ENCODE measurements at regions not wholly inside any gene's neighbourhood (a gene's known extent, or its start where the extent isn't known, plus 50 kb on each side); places are given as distances from the start of the nearest gene placed in this dataset.

DNA sequence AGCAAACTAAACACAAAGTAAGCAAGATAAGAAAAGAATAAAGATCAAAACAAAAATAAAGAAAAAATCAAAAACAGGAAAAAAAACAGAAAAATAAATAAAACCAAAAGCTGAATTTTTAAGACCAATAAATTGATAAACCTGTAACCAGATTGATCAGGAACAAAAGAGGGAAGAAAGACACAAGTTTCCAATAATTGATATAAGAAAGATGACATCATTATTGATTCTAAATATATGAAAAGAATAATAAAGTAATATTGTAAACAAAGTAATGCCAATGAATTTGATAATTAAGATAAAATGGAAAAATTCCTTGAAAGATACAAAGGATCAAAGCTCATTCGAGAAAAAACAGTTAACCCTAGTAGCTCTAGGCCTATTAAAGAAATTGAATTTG lies 394.6 kb upstream of the LRATD1 start:
- H4K91ac ChIP-seq (ENCODE audit: low read depth, low read length, poor library complexity) = no peak overlapping the region

GRCh38 chr2:14239605-14240004 lies 392.9 kb upstream of the LRATD1 start:
- H3K36me3 ChIP-seq (replicated peaks in 1 of 2; ENCODE audit: control insufficient read depth in 2 of 2, insufficient read depth in 2 of 2, low read length in 2 of 2) = no peaks in the 10 kb centered on the region
- DNase-seq (ENCODE audit: low spot score) = no peak
- H3K9me3 ChIP-seq (replicated peaks in 1 of 2; ENCODE audit: control insufficient read depth in 2 of 2, insufficient read depth in 1 of 2, low read depth in 1 of 2, low read length in 2 of 2) = no peaks in the 10 kb centered on the region

More for the DNA sequence above, 394.6 kb upstream of the LRATD1 start:
- Histone ChIP-seq H3K27ac (replicated peaks; ENCODE audit: low read length) (no peak overlapping the region), H3K14ac (ENCODE audit: low read length) (no peak overlapping the region), H3K9me3 (replicated peaks in 1 of 2; ENCODE audit: control insufficient read depth in 2 of 2, insufficient read depth in 1 of 2, low read depth in 1 of 2, low read length in 2 of 2) (no peaks in the 10 kb centered on the region), H4K8ac (ENCODE audit: low read depth, low read length) (no peak overlapping the region), H3K4me1 (ENCODE audit: control insufficient read depth in 2 of 2, insufficient read depth in 1 of 2, low read depth in 1 of 2, low read length in 2 of 2) (peaks cover 0 to 2% of the 10 kb centered on the region in 2 donors), H3K18ac (ENCODE audit: low read length) (no peak overlapping the region), H3K27me3 (ENCODE audit: control insufficient read depth in 3 of 3, insufficient read depth in 3 of 3, low read depth in 1 of 3, low read length in 3 of 3) (no peaks in the 10 kb centered on the region), H3K9ac (ENCODE audit: low read depth, low read length, poor library complexity) (no peak overlapping the region), H2AFZ (ENCODE audit: low read length) (no peak overlapping the region), H2BK12ac (ENCODE audit: low read length) (no peak overlapping the region), H3K23ac (ENCODE audit: low read depth, low read length, poor library complexity) (no peak overlapping the region), H3K4ac (ENCODE audit: low read length) (no peak overlapping the region), H3K4me3 (ENCODE audit: low read length in 2 of 2) (no peak overlapping the region), H2BK15ac (ENCODE audit: low read length) (no peak overlapping the region), H2BK5ac (ENCODE audit: low read length) (no peak overlapping the region), H3K4me2 (ENCODE audit: insufficient read depth, low read length, poor library complexity, severe bottlenecking) (no peak overlapping the region), H2BK120ac (ENCODE audit: low read depth, low read length) (no peak overlapping the region), H3K36me3 (replicated peaks in 1 of 2; ENCODE audit: control insufficient read depth in 2 of 2, insufficient read depth in 2 of 2, low read length in 2 of 2) (no peaks in the 10 kb centered on the region), H2AK5ac (ENCODE audit: low read depth, low read length) (no peak overlapping the region), H3K79me1 (ENCODE audit: low read depth, low read length) (no peaks in the 10 kb centered on the region)
- no CpG with 5 or more reads among the region's 1 CpG for WGBS, 2 donors (ENCODE audit: extremely low coverage in 2 of 2, insufficient read length in 2 of 2, insufficient replicate concordance in 1 of 2)
- DNase-seq (ENCODE audit: low spot score) = no peak

DNA sequence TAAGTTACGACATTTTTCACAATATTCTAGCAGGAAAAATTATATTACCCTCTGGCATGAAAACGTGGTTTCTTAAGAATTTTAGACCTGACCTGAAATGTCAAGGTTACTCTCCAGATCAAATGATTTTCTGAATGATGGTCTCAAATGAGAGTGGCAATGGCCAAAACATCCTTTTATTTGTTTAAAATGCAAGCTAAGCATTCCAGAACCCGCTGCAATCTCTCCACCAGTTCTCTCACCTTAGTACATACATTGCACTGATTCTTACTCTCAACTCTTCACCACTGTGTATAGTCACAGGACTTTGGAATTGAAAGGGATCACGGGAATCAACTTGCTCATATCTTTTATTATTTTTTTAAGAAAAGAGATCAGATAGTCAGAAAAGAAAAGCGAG lies 391.6 kb upstream of the LRATD1 start:
- Histone ChIP-seq H3K14ac (ENCODE audit: low read length) (no peak overlapping the region), H3K79me1 (ENCODE audit: low read depth, low read length) (no peaks in the 10 kb centered on the region), H2BK5ac (ENCODE audit: low read length) (no peak overlapping the region), H3K4me2 (ENCODE audit: insufficient read depth, low read length, poor library complexity, severe bottlenecking) (no peak overlapping the region), H2AK5ac (ENCODE audit: low read depth, low read length) (no peak overlapping the region), H2BK15ac (ENCODE audit: low read length) (no peak overlapping the region), H3K4ac (ENCODE audit: low read length) (no peak overlapping the region), H3K4me1 (ENCODE audit: control insufficient read depth in 2 of 2, insufficient read depth in 1 of 2, low read depth in 1 of 2, low read length in 2 of 2) (peaks cover 0 to 3% of the 10 kb centered on the region in 2 donors), H2BK12ac (ENCODE audit: low read length) (no peak overlapping the region), H3K27me3 (ENCODE audit: control insufficient read depth in 3 of 3, insufficient read depth in 3 of 3, low read depth in 1 of 3, low read length in 3 of 3) (no peaks in the 10 kb centered on the region), H3K4me3 (ENCODE audit: low read length in 2 of 2) (no peak overlapping the region), H3K36me3 (replicated peaks in 1 of 2; ENCODE audit: control insufficient read depth in 2 of 2, insufficient read depth in 2 of 2, low read length in 2 of 2) (no peaks in the 10 kb centered on the region), H3K27ac (replicated peaks; ENCODE audit: low read length) (no peak overlapping the region), H2AFZ (ENCODE audit: low read length) (no peak overlapping the region), H3K23ac (ENCODE audit: low read depth, low read length, poor library complexity) (no peak overlapping the region), H3K9me3 (replicated peaks in 1 of 2; ENCODE audit: control insufficient read depth in 2 of 2, insufficient read depth in 1 of 2, low read depth in 1 of 2, low read length in 2 of 2) (no peaks in the 10 kb centered on the region), H3K18ac (ENCODE audit: low read length) (no peak overlapping the region), H4K91ac (ENCODE audit: low read depth, low read length, poor library complexity) (no peak overlapping the region), H3K9ac (ENCODE audit: low read depth, low read length, poor library complexity) (no peak overlapping the region), H2BK120ac (ENCODE audit: low read depth, low read length) (no peak overlapping the region), H4K8ac (ENCODE audit: low read depth, low read length) (no peak overlapping the region)
- no CpG with 5 or more reads among the region's 5 CpGs for WGBS, 2 donors (ENCODE audit: extremely low coverage in 2 of 2, insufficient read length in 2 of 2, insufficient replicate concordance in 1 of 2)
- no peak for DNase-seq (ENCODE audit: low spot score)

More at GRCh38 chr2:14239605-14240004, 392.9 kb upstream of the LRATD1 start:
- Histone ChIP-seq H2BK15ac (ENCODE audit: low read length) (no peak overlapping the region), H3K23ac (ENCODE audit: low read depth, low read length, poor library complexity) (no peak overlapping the region), H2BK120ac (ENCODE audit: low read depth, low read length) (no peak overlapping the region), H3K4me1 (ENCODE audit: control insufficient read depth in 2 of 2, insufficient read depth in 1 of 2, low read depth in 1 of 2, low read length in 2 of 2) (peaks cover 0 to 3% of the 10 kb centered on the region in 2 donors), H3K27me3 (ENCODE audit: control insufficient read depth in 3 of 3, insufficient read depth in 3 of 3, low read depth in 1 of 3, low read length in 3 of 3) (no peaks in the 10 kb centered on the region), H4K8ac (ENCODE audit: low read depth, low read length) (no peak overlapping the region), H3K4me3 (ENCODE audit: low read length in 2 of 2) (no peak overlapping the region), H3K14ac (ENCODE audit: low read length) (no peak overlapping the region), H3K4ac (ENCODE audit: low read length) (no peak overlapping the region), H3K79me1 (ENCODE audit: low read depth, low read length) (no peaks in the 10 kb centered on the region), H2AFZ (ENCODE audit: low read length) (no peak overlapping the region), H3K9ac (ENCODE audit: low read depth, low read length, poor library complexity) (no peak overlapping the region), H3K18ac (ENCODE audit: low read length) (no peak overlapping the region), H4K91ac (ENCODE audit: low read depth, low read length, poor library complexity) (no peak overlapping the region), H2BK12ac (ENCODE audit: low read length) (no peak overlapping the region), H2BK5ac (ENCODE audit: low read length) (no peak overlapping the region), H3K27ac (replicated peaks; ENCODE audit: low read length) (no peak overlapping the region), H3K4me2 (ENCODE audit: insufficient read depth, low read length, poor library complexity, severe bottlenecking) (no peak overlapping the region), H2AK5ac (ENCODE audit: low read depth, low read length) (no peak overlapping the region)
- no CpG with 5 or more reads among the region's 3 CpGs for WGBS, 2 donors (ENCODE audit: extremely low coverage in 2 of 2, insufficient read length in 2 of 2, insufficient replicate concordance in 1 of 2)

DNA sequence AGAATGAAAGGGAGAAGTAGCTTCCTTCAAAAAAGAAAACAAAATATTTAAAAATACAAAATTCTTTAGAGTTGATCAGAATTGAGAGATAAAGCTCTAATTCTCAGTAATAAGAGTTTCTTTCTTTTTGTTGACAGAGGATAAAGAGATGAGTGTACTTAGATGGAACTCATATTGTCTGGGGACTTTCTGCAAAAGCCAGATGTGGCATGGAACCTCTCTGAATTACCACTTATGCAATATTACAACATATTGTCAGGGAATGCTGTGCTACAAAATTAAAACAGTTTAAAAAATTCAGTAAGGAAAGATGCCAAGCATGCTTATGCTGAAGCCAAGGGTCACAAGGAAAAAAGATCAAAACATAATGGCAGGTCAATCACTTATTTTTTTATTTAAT lies 386.6 kb upstream of the LRATD1 start:
- Histone ChIP-seq H3K4me1 (ENCODE audit: control insufficient read depth in 2 of 2, insufficient read depth in 1 of 2, low read depth in 1 of 2, low read length in 2 of 2) (peaks cover 0 to 3% of the 10 kb centered on the region in 2 donors), H3K36me3 (replicated peaks in 1 of 2; ENCODE audit: control insufficient read depth in 2 of 2, insufficient read depth in 2 of 2, low read length in 2 of 2) (no peaks in the 10 kb centered on the region)

More for the DNA sequence above, 386.6 kb upstream of the LRATD1 start:
- H3K27me3 ChIP-seq (ENCODE audit: control insufficient read depth in 3 of 3, insufficient read depth in 3 of 3, low read depth in 1 of 3, low read length in 3 of 3) = no peaks in the 10 kb centered on the region
- no peak overlapping the region for H3K18ac ChIP-seq (ENCODE audit: low read length)
- no peak for DNase-seq (ENCODE audit: low spot score)
- no peak overlapping the region for H2AFZ ChIP-seq (ENCODE audit: low read length)
- no peaks in the 10 kb centered on the region for H3K79me1 ChIP-seq (ENCODE audit: low read depth, low read length)
- H2AK5ac ChIP-seq (ENCODE audit: low read depth, low read length) = no peak overlapping the region
- no peak overlapping the region for H3K4me3 ChIP-seq (ENCODE audit: low read length in 2 of 2)
- no peak overlapping the region for H3K27ac ChIP-seq (replicated peaks; ENCODE audit: low read length)
- H3K14ac ChIP-seq (ENCODE audit: low read length) = no peak overlapping the region
- H3K4me2 ChIP-seq (ENCODE audit: insufficient read depth, low read length, poor library complexity, severe bottlenecking) = no peak overlapping the region
- H2BK12ac ChIP-seq (ENCODE audit: low read length) = no peak overlapping the region
- no peak overlapping the region for H4K8ac ChIP-seq (ENCODE audit: low read depth, low read length)
- no peak overlapping the region for H2BK15ac ChIP-seq (ENCODE audit: low read length)
- H3K4ac ChIP-seq (ENCODE audit: low read length) = no peak overlapping the region
- no peak overlapping the region for H2BK120ac ChIP-seq (ENCODE audit: low read depth, low read length)
- no peak overlapping the region for H3K23ac ChIP-seq (ENCODE audit: low read depth, low read length, poor library complexity)
- no peak overlapping the region for H4K91ac ChIP-seq (ENCODE audit: low read depth, low read length, poor library complexity)
- H2BK5ac ChIP-seq (ENCODE audit: low read length) = no peak overlapping the region
- no peak overlapping the region for H3K9ac ChIP-seq (ENCODE audit: low read depth, low read length, poor library complexity)
- no peaks in the 10 kb centered on the region for H3K9me3 ChIP-seq (replicated peaks in 1 of 2; ENCODE audit: control insufficient read depth in 2 of 2, insufficient read depth in 1 of 2, low read depth in 1 of 2, low read length in 2 of 2)

All from neuronal stem cell (in vitro differentiated cells).